HL-60 (cell line): ENCODE measurements at regions not wholly inside any gene's neighbourhood (a gene's known extent, or its start where the extent isn't known, plus 50 kb on each side); places are given as distances from the start of the nearest gene placed in this dataset.

Source experiments
- DNase-seq, 2 experiments: peaks; one replicate each; pipeline ENCODE4 v3.0.0-alpha.2; 2010 to 2020; ENCODE audit warnings: low read depth in 1 of 2, low spot score in 1 of 2
- H3K27ac ChIP-seq: fragments of 250-450 bp; sonication (Bioruptor Pico); replicated peaks from 2 replicates; pipeline ENCODE4 v1.5.1; 2020; ENCODE audit warnings: mild to moderate bottlenecking, moderate library complexity
- H3K27me3 ChIP-seq: fragments of 250-450 bp; sonication (Bioruptor Pico); 2 replicates; pipeline ENCODE4 v1.5.1; 2021; ENCODE audit warnings: mild to moderate bottlenecking, moderate library complexity; ENCODE audit not compliant: insufficient read depth, poor library complexity, severe bottlenecking
- H3K4me3 ChIP-seq: replicated peaks from 2 replicates; pipeline ENCODE4 v1.5.1; 2011; ENCODE audit warnings: mild to moderate bottlenecking, control low read depth, low read length; ENCODE audit not compliant: insufficient read depth
- GABPA ChIP-seq: IDR thresholded peaks from 2 replicates; pipeline ENCODE4 v1.6.1; 2012; ENCODE audit warnings: low read depth
- POLR2AphosphoS5 ChIP-seq: IDR thresholded peaks from 2 replicates; pipeline ENCODE4 v1.6.1; 2012; ENCODE audit warnings: low read depth
- SPI1 ChIP-seq: IDR thresholded peaks from 2 replicates; pipeline ENCODE4 v1.6.1; 2012; ENCODE audit warnings: low read depth, mild to moderate bottlenecking, borderline replicate concordance
- TF ChIP-seq, protein P1 (sequence below): IDR thresholded peaks from one replicate; pipeline ENCODE4 v1.5.1; 2011; ENCODE audit warnings: low read length, control low read depth, inconsistent platforms; ENCODE audit not compliant: insufficient read depth
- TF ChIP-seq, protein P2 (sequence below): IDR thresholded peaks from 2 replicates; pipeline ENCODE4 v1.6.1; 2012; ENCODE audit warnings: low read depth; ENCODE audit not compliant: insufficient replicate concordance

DNA sequence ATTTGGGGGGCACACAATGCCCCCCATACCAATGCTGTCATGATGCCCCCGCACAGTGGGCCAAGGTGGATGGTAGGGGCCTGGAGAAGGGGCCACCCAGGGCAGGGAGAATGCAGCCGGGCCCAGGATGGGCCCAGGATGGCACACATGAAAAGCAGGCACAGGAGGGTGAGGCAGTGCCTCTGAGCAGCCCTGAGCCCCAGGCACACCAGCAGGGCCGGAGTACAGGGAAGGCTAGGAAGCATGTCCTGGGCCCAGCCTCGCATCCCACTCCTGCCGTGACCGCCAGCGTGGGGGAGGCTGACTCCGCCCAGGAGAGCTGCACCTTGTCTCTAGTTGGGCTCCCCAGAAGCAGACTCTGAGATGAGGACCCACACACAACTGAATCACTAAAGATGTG, 59.3 kb upstream of the TMEM72 start:
- no peak overlapping the region for H3K4me3 ChIP-seq
- TF ChIP-seq GABPA (no peak), SPI1 (no peak), POLR2AphosphoS5 (no peak)
- TF ChIP-seq, protein P1, sequence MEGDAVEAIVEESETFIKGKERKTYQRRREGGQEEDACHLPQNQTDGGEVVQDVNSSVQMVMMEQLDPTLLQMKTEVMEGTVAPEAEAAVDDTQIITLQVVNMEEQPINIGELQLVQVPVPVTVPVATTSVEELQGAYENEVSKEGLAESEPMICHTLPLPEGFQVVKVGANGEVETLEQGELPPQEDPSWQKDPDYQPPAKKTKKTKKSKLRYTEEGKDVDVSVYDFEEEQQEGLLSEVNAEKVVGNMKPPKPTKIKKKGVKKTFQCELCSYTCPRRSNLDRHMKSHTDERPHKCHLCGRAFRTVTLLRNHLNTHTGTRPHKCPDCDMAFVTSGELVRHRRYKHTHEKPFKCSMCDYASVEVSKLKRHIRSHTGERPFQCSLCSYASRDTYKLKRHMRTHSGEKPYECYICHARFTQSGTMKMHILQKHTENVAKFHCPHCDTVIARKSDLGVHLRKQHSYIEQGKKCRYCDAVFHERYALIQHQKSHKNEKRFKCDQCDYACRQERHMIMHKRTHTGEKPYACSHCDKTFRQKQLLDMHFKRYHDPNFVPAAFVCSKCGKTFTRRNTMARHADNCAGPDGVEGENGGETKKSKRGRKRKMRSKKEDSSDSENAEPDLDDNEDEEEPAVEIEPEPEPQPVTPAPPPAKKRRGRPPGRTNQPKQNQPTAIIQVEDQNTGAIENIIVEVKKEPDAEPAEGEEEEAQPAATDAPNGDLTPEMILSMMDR, result no peak
- TF ChIP-seq, protein P2, sequence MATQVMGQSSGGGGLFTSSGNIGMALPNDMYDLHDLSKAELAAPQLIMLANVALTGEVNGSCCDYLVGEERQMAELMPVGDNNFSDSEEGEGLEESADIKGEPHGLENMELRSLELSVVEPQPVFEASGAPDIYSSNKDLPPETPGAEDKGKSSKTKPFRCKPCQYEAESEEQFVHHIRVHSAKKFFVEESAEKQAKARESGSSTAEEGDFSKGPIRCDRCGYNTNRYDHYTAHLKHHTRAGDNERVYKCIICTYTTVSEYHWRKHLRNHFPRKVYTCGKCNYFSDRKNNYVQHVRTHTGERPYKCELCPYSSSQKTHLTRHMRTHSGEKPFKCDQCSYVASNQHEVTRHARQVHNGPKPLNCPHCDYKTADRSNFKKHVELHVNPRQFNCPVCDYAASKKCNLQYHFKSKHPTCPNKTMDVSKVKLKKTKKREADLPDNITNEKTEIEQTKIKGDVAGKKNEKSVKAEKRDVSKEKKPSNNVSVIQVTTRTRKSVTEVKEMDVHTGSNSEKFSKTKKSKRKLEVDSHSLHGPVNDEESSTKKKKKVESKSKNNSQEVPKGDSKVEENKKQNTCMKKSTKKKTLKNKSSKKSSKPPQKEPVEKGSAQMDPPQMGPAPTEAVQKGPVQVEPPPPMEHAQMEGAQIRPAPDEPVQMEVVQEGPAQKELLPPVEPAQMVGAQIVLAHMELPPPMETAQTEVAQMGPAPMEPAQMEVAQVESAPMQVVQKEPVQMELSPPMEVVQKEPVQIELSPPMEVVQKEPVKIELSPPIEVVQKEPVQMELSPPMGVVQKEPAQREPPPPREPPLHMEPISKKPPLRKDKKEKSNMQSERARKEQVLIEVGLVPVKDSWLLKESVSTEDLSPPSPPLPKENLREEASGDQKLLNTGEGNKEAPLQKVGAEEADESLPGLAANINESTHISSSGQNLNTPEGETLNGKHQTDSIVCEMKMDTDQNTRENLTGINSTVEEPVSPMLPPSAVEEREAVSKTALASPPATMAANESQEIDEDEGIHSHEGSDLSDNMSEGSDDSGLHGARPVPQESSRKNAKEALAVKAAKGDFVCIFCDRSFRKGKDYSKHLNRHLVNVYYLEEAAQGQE, result no peak
- no peak overlapping the region for H3K27ac ChIP-seq
- no peak for DNase-seq
- H3K27me3 ChIP-seq, result no peaks in the 10 kb centered on the region

DNA sequence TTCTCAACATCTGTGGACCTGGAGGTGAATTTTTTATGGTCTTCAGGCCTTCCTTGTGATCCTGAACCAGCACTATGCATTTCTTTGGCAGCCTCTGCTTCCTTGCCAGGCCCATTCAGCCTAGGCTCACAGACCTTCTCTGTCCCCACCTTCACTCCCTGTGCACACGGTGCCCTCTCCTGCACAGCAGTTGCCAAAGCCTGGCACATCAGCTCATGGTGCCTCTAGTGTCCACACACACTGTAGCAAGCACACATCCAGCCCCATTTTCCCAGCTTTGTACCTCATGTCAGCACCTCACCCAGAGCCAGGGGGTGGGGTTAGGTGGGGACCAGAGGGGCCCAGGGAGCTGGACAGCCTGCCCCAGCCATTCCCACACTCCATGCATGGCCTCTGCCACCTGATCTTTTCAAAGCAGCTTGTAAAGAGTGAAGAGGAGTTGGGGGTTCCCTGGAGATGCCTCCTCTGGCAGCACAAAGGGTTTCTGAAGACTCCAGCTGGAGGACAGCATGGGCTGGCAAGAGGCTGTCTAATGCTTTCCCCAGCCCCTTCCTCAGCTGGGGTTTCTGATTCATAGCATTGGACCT, 57.9 kb upstream of the TMEM72 start:
- no peaks in the 10 kb centered on the region for H3K27me3 ChIP-seq
- no peak overlapping the region for H3K27ac ChIP-seq
- H3K4me3 ChIP-seq, result no peak overlapping the region
- DNase-seq, result no peak
- TF ChIP-seq, protein P1, result peak; percentile 17
- TF ChIP-seq POLR2AphosphoS5 (no peak), GABPA (no peak)

DNA sequence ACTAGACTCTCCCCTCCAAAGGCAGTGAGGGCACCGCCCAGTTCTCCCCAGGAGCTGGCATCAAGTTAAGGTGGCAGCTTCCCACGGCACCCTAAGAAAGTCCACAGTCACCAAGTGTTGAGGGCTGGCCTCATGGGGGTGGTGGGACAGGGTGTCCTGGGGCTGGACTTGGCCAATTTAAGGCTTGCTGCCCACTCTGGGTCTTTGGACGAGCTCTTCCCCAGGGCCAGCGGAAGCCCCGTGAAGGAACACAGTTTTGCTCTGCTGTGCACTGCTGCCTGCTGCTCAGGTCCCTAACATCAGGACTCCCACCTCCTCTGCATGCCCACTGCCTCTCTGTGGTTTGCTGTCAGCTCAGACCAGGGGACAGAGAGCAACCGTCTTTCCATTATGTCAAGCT, 57.3 kb upstream of the TMEM72 start:
- Histone ChIP-seq H3K27me3 (no peaks in the 10 kb centered on the region), H3K27ac (no peak overlapping the region), H3K4me3 (no peak overlapping the region)
- no peak for TF ChIP-seq GABPA
- TF ChIP-seq, protein P1, result no peak
- no peak for TF ChIP-seq SPI1
- TF ChIP-seq, protein P2, result no peak
- TF ChIP-seq POLR2AphosphoS5, result no peak
- no peak for DNase-seq

DNA sequence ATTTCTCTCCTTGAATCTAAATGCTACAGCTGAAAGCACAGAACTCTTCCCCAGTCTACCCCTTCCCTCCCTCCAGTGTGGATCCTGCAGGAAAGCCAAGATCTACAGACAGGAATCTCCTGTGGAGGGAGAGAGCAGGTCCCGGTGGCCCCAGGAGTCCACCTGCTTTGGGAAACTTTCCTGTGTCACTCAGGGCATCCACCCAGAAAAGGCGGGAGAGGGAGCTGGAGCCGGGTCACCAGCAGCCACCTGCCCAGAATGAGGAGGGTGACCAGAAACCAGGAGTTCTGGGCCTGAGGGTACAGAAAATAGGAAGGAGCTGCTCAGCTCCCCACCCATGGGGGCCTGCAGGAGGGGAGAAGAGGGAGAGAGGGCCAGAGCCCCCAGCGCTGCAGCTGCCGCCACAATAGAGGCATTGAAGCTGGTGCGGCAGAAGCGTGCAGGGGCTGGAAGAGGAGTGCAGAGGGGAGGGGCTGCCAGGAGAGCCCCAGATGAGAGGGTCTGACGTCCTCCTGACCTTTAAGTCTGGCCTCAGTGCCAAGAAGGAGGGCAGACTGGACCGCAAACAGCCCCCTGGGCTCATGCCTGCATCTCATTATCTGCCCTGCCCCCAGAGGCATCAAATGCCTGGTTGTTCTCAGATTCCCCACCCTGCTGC, 56.3 kb upstream of the TMEM72 start:
- Histone ChIP-seq H3K4me3 (no peak overlapping the region), H3K27me3 (no peaks in the 10 kb centered on the region), H3K27ac (no peak overlapping the region)
- DNase-seq, result no peak
- TF ChIP-seq, protein P2, result no peak
- TF ChIP-seq GABPA (no peak), SPI1 (no peak), POLR2AphosphoS5 (no peak)
- TF ChIP-seq, protein P1, result no peak
